H1 (cell line): ENCODE measurements at regions not wholly inside any gene's neighbourhood (a gene's known extent, or its start where the extent isn't known, plus 50 kb on each side); places are given as distances from the start of the nearest gene placed in this dataset.

Experiments used
- CTCF ChIA-PET: fragments of 300-600 bp; sonication (Branson Sonifier 250); formaldehyde crosslinking; loops from one replicate; lab custom pipeline; 2021; ENCODE audit not compliant: partially characterized antibody; lab: Charles Lee
- POLR2A ChIA-PET: fragments of 300-600 bp; sonication (Branson Sonifier 250); formaldehyde crosslinking; loops from one replicate; lab custom pipeline; 2021; ENCODE audit warnings: inconsistent platforms; ENCODE audit not compliant: partially characterized antibody; lab: Charles Lee
- DNase-seq, 2 experiments: peaks; one replicate each; pipeline versions ENCODE4 v3.0.0 to v3.0.0-alpha.2; 2010 to 2022; ENCODE audit warnings: low spot score in 2 of 2, low read depth in 1 of 2, mixed read lengths in 1 of 2
- FAIRE-seq: peaks from 2 replicates; lab custom pipeline; 2011; peaks lifted over from hg19 to GRCh38; lab: Jason Lieb, UNC
- H2AFZ ChIP-seq: 2 replicates; pipeline ENCODE4 v1.8.1; 2012; ENCODE audit warnings: low read length, inconsistent platforms
- H2AK5ac ChIP-seq: 2 replicates; pipeline ENCODE4 v1.6.1; 2013; ENCODE audit warnings: low read depth, low read length
- H2BK120ac ChIP-seq: replicated peaks from 2 replicates; pipeline ENCODE3; 2013; ENCODE audit warnings: low read depth, low read length, inconsistent platforms
- H2BK12ac ChIP-seq: 2 replicates; pipeline ENCODE4 v1.6.1; 2013; ENCODE audit warnings: low read depth, low read length
- H2BK15ac ChIP-seq: 2 replicates; pipeline ENCODE4 v1.6.1; 2013; ENCODE audit warnings: low read length
- H2BK20ac ChIP-seq: 2 replicates; pipeline ENCODE4 v1.6.1; 2013; ENCODE audit warnings: low read length
- H2BK5ac ChIP-seq: 2 replicates; pipeline ENCODE4 v1.6.1; 2013; ENCODE audit warnings: low read depth, low read length
- H3K14ac ChIP-seq: 2 replicates; pipeline ENCODE4 v1.6.1; 2013; ENCODE audit warnings: inconsistent platforms; ENCODE audit not compliant: insufficient read length
- H3K18ac ChIP-seq: 2 replicates; pipeline ENCODE4 v1.6.1; 2013; ENCODE audit warnings: low read length; ENCODE audit errors: extremely low read depth
- H3K23ac ChIP-seq: 2 replicates; pipeline ENCODE4 v1.6.1; 2013; ENCODE audit warnings: inconsistent platforms; ENCODE audit not compliant: insufficient read length
- H3K23me2 ChIP-seq: 2 replicates; pipeline ENCODE4 v1.6.1; 2013; ENCODE audit warnings: low read depth, low read length
- H3K27ac ChIP-seq: 2 replicates; pipeline ENCODE4 v1.6.1; 2011; ENCODE audit warnings: low read depth, low read length, inconsistent platforms
- H3K27me3 ChIP-seq, 4 experiments: replicated peaks in 1 of 4; 1 replicate in 1 of 4; 2 replicates in 3 of 4; pipeline versions ENCODE4 v1.6.1 to v1.8.1; 2011 to 2013; ENCODE audit warnings: low read length in 3 of 4, mild to moderate bottlenecking in 3 of 4, inconsistent platforms in 2 of 4, mixed read lengths in 2 of 4, moderate library complexity in 1 of 4; ENCODE audit not compliant: control insufficient read depth in 3 of 4, insufficient read depth in 3 of 4; ENCODE audit errors: extremely low read depth in 1 of 4
- H3K36me3 ChIP-seq, 4 experiments: 2 replicates each; pipeline versions ENCODE4 v1.6.1 to v1.8.1; 2011 to 2013; ENCODE audit warnings: mild to moderate bottlenecking in 4 of 4, low read length in 3 of 4, moderate library complexity in 2 of 4, control low read depth in 1 of 4, inconsistent platforms in 1 of 4; ENCODE audit not compliant: insufficient read depth in 4 of 4, control insufficient read depth in 2 of 4
- H3K4ac ChIP-seq: replicated peaks from 2 replicates; pipeline ENCODE3; 2013; ENCODE audit warnings: low read length, low read depth, mixed read lengths, inconsistent platforms; ENCODE audit not compliant: insufficient read length
- H3K4me1 ChIP-seq, 4 experiments: replicated peaks in 1 of 4; 1 replicate in 1 of 4; 2 replicates in 3 of 4; pipeline versions ENCODE4 v1.6.1 to v1.8.1; 2011 to 2013; ENCODE audit warnings: low read length in 3 of 4, inconsistent platforms in 2 of 4, mixed read lengths in 1 of 4; ENCODE audit not compliant: insufficient read depth in 4 of 4, control insufficient read depth in 3 of 4
- H3K4me2 ChIP-seq, 2 experiments: 2 replicates each; pipeline versions ENCODE4 v1.6.1 to v1.8.1; 2011 to 2013; ENCODE audit warnings: low read depth in 2 of 2, low read length in 2 of 2, control low read depth in 1 of 2, inconsistent platforms in 1 of 2, mild to moderate bottlenecking in 1 of 2; ENCODE audit not compliant: insufficient read depth in 1 of 2
- H3K4me3 ChIP-seq, 4 experiments: fragments of 200-600, 300-600 bp in 1 of 4; sonication (generic), shearing (Covaris generic), sonication (Bioruptor Twin) in 1 of 4; 2 replicates each; pipeline versions ENCODE4 v1.5.1 to v1.8.1; 2011 to 2016; ENCODE audit warnings: low read length in 4 of 4, low read depth in 3 of 4, control low read depth in 2 of 4, inconsistent platforms in 2 of 4, mild to moderate bottlenecking in 2 of 4, mixed read lengths in 1 of 4, moderate library complexity in 1 of 4; ENCODE audit not compliant: insufficient read depth in 2 of 4; ENCODE audit errors: extremely low read depth in 1 of 4
- H3K56ac ChIP-seq: replicated peaks from 2 replicates; pipeline ENCODE3; 2013; ENCODE audit warnings: low read depth, mild to moderate bottlenecking, mixed read lengths, low read length, inconsistent platforms; ENCODE audit not compliant: insufficient read length
- H3K79me1 ChIP-seq: 2 replicates; pipeline ENCODE4 v1.6.1; 2013; ENCODE audit warnings: low read depth, low read length, control low read depth
- H3K79me2 ChIP-seq, 2 experiments: 2 replicates each; pipeline versions ENCODE4 v1.6.1 to v1.8.1; 2012 to 2013; ENCODE audit warnings: low read length in 2 of 2, mild to moderate bottlenecking in 2 of 2, inconsistent platforms in 1 of 2; ENCODE audit not compliant: insufficient read depth in 2 of 2, control insufficient read depth in 1 of 2
- H3K9ac ChIP-seq, 4 experiments: replicated peaks in 1 of 4; 1 replicate in 1 of 4; 2 replicates in 3 of 4; pipeline versions ENCODE4 v1.6.1 to v1.8.1; 2011 to 2013; ENCODE audit warnings: low read depth in 3 of 4, low read length in 3 of 4, control low read depth in 2 of 4, mild to moderate bottlenecking in 2 of 4, moderate library complexity in 2 of 4, inconsistent platforms in 1 of 4; ENCODE audit errors: extremely low read depth in 1 of 4
- H3K9me3 ChIP-seq, 2 experiments: 2 replicates each; pipeline versions ENCODE4 v1.6.1 to v1.8.1; 2012 to 2013; ENCODE audit warnings: mild to moderate bottlenecking in 2 of 2, moderate library complexity in 2 of 2, control low read depth in 1 of 2, inconsistent platforms in 1 of 2, low read depth in 1 of 2, low read length in 1 of 2, mixed read lengths in 1 of 2; ENCODE audit not compliant: insufficient read depth in 2 of 2
- H4K20me1 ChIP-seq, 2 experiments: replicated peaks in 1 of 2; 2 replicates each; pipeline versions ENCODE3 to v1.8.1; 2011 to 2013; ENCODE audit warnings: inconsistent platforms in 2 of 2, low read length in 2 of 2, mild to moderate bottlenecking in 1 of 2; ENCODE audit not compliant: insufficient read depth in 2 of 2, control insufficient read depth in 1 of 2
- H4K5ac ChIP-seq: 2 replicates; pipeline ENCODE4 v1.6.1; 2013; ENCODE audit warnings: low read length, low read depth, mixed read lengths, inconsistent platforms; ENCODE audit not compliant: insufficient read length
- H4K8ac ChIP-seq: 2 replicates; pipeline ENCODE4 v1.8.0; 2013; ENCODE audit warnings: mild to moderate bottlenecking, moderate library complexity, low read length, inconsistent platforms; ENCODE audit not compliant: insufficient read depth; ENCODE audit errors: extremely low read depth
- H4K91ac ChIP-seq: replicated peaks from 2 replicates; pipeline ENCODE3; 2013; ENCODE audit warnings: low read length, mixed read lengths, inconsistent platforms; ENCODE audit not compliant: insufficient read length
- NRF1 ChIP-seq: IDR thresholded peaks from 2 replicates; pipeline ENCODE4 v1.6.1; 2011; ENCODE audit warnings: mild to moderate bottlenecking, low read depth, low read length, improper control_type of control experiment
- SIRT6 ChIP-seq: IDR thresholded peaks from one replicate; pipeline ENCODE4 v1.7.1; 2012; ENCODE audit warnings: low read length, inconsistent platforms
- WGBS, 2 experiments: shearing (Covaris generic) in 1 of 2; methylation state at CpG; one replicate each; pipeline versions ENCODE4 v1.1.6 to v1.1.7; 2013 to 2015; ENCODE audit warnings: low lambda C conversion rate in 2 of 2, mixed read lengths in 2 of 2, inconsistent platforms in 1 of 2, low coverage in 1 of 2, missing lambda C conversion rate in 1 of 2; ENCODE audit not compliant: insufficient replicate concordance in 2 of 2, insufficient coverage in 1 of 2, insufficient read length in 1 of 2; ENCODE audit errors: extremely low coverage in 1 of 2, missing lambda C conversion rate in 1 of 2; 5-methylcytosine and 5-hydroxymethylcytosine counted together

- no peak overlapping the region for H3K23ac ChIP-seq
- no peak overlapping the region for H3K4ac ChIP-seq
- 84% methylated on average over 3 of the region's 3 CpGs; no CpG with 5 or more reads in 1 of the 2 experiments for WGBS, 2 experiments
- CTCF ChIA-PET = interaction anchor here (1.0 to 1.4 kb wide), 5 partner anchors 11 to 824 kb away, joined by 3 to 6 read pairs (median 3); no protein-coding TSS in a partner anchor
- no peak for FAIRE-seq
- H4K20me1 ChIP-seq = no peaks in the 10 kb centered on the region
- H3K9ac ChIP-seq = no peak overlapping the region
- H2BK5ac ChIP-seq = no peak overlapping the region
- no peak overlapping the region for H2BK20ac ChIP-seq
- no peak overlapping the region for H3K56ac ChIP-seq
- no peaks in the 10 kb centered on the region for H3K9me3 ChIP-seq
- no peak overlapping the region for H3K18ac ChIP-seq
- H3K36me3 ChIP-seq = no peaks in the 10 kb centered on the region
- H3K4me3 ChIP-seq = no peak overlapping the region
- no peaks in the 10 kb centered on the region for H3K79me1 ChIP-seq
- H2AFZ ChIP-seq = no peak overlapping the region
- no peak overlapping the region for H2BK120ac ChIP-seq
- DNase-seq = no peak
- no peak overlapping the region for H4K8ac ChIP-seq
- H4K5ac ChIP-seq = no peak overlapping the region
- H2BK12ac ChIP-seq = no peak overlapping the region
- no peaks in the 10 kb centered on the region for H3K27me3 ChIP-seq
- H3K27ac ChIP-seq = no peak overlapping the region
- H3K4me2 ChIP-seq = no peak overlapping the region
- H3K79me2 ChIP-seq = no peaks in the 10 kb centered on the region
- peaks cover 2 to 20% (median 5%) of the 10 kb centered on the region in 4 experiments; a peak in 5 of 7 replicates for H3K4me1 ChIP-seq
- H2BK15ac ChIP-seq = no peak overlapping the region
- H2AK5ac ChIP-seq = no peak overlapping the region
- no peaks in the 10 kb centered on the region for H3K23me2 ChIP-seq
- H4K91ac ChIP-seq = no peak overlapping the region
- no peak overlapping the region for H3K14ac ChIP-seq
- POLR2A ChIA-PET = no interaction called here
- TF ChIP-seq NRF1 (no peak), SIRT6 (no peak)
Observed at GRCh38 chr2:75775311-75775823, 64.7 kb upstream of the GCFC2 start.
